ENCODE measurements at regions not wholly inside any gene's neighbourhood (a gene's known extent, or its start where the extent isn't known, plus 50 kb on each side); places are given as distances from the start of the nearest gene placed in this dataset.
"Not testable (repeated sequence)": the region's sequence is repeated elsewhere in the genome, so short reads cannot be mapped to it uniquely, and the experiment has no call there.

- no peak overlapping the region for H3K4me3 ChIP-seq (ENCODE audit: low read depth, low read length)
- no peak for DNase-seq (ENCODE audit: low read depth)
- TF ChIP-seq MAX (IDR thresholded peaks at IDR 0.05; ENCODE audit: low read depth, low read length) (no peak), MYC (IDR thresholded peaks at IDR 0.05; ENCODE audit: low read depth, low read length) (no peak), CTCF (IDR thresholded peaks at IDR 0.05; ENCODE audit: low read depth, low read length) (no peak), POLR2A (IDR thresholded peaks at IDR 0.05; ENCODE audit: extremely low read depth, insufficient read length) (no peak)
Measured at GRCh38 chr3:118244761-118245160, 789.9 kb downstream of the IGSF11 start.

- no peak overlapping the region for H3K4me3 ChIP-seq (ENCODE audit: low read depth, low read length)
- DNase-seq (ENCODE audit: low read depth): no peak
- no peak for TF ChIP-seq CTCF (IDR thresholded peaks at IDR 0.05; ENCODE audit: low read depth, low read length)
- TF ChIP-seq MYC (IDR thresholded peaks at IDR 0.05; ENCODE audit: low read depth, low read length): no peak
Measured at GRCh38 chr3:118245312-118245711, 789.3 kb downstream of the IGSF11 start.

- not testable (repeated sequence) for DNase-seq (ENCODE audit: low read depth)
Measured at GRCh38 chr3:118258850-118259249, 775.8 kb downstream of the IGSF11 start.

GRCh38 chr3:118262800-118263402 lies 771.7 kb downstream of the IGSF11 start:
- TF ChIP-seq CTCF (IDR thresholded peaks at IDR 0.05; ENCODE audit: low read depth, low read length): no peak
- no peak for TF ChIP-seq POLR2A (IDR thresholded peaks at IDR 0.05; ENCODE audit: extremely low read depth, insufficient read length)
- no peak for TF ChIP-seq MAX (IDR thresholded peaks at IDR 0.05; ENCODE audit: low read depth, low read length)
- H3K4me3 ChIP-seq (ENCODE audit: low read depth, low read length): no peak overlapping the region

More at GRCh38 chr3:118258850-118259249, 775.8 kb downstream of the IGSF11 start:
- H3K4me3 ChIP-seq (ENCODE audit: low read depth, low read length): not testable (repeated sequence)

GRCh38 chr3:118267588-118267987 lies 767.1 kb downstream of the IGSF11 start:
- no peak for DNase-seq (ENCODE audit: low read depth)
- TF ChIP-seq MYC (IDR thresholded peaks at IDR 0.05; ENCODE audit: low read depth, low read length) (no peak), CTCF (IDR thresholded peaks at IDR 0.05; ENCODE audit: low read depth, low read length) (no peak), MAX (IDR thresholded peaks at IDR 0.05; ENCODE audit: low read depth, low read length) (no peak), POLR2A (IDR thresholded peaks at IDR 0.05; ENCODE audit: extremely low read depth, insufficient read length) (no peak)
- no peak overlapping the region for H3K4me3 ChIP-seq (ENCODE audit: low read depth, low read length)

More at GRCh38 chr3:118262800-118263402, 771.7 kb downstream of the IGSF11 start:
- no peak for DNase-seq (ENCODE audit: low read depth)

GRCh38 chr3:118269537-118270125 lies 765.0 kb downstream of the IGSF11 start:
- H3K4me3 ChIP-seq (ENCODE audit: low read depth, low read length): no peak overlapping the region
- no peak for TF ChIP-seq MAX (IDR thresholded peaks at IDR 0.05; ENCODE audit: low read depth, low read length)
- TF ChIP-seq MYC (IDR thresholded peaks at IDR 0.05; ENCODE audit: low read depth, low read length): no peak
- no peak for TF ChIP-seq CTCF (IDR thresholded peaks at IDR 0.05; ENCODE audit: low read depth, low read length)
- no peak for TF ChIP-seq POLR2A (IDR thresholded peaks at IDR 0.05; ENCODE audit: extremely low read depth, insufficient read length)
- DNase-seq (ENCODE audit: low read depth): no peak
